Transverse colon (tissue), 4 donors: ENCODE measurements at regions not wholly inside any gene's neighbourhood (a gene's known extent, or its start where the extent isn't known, plus 50 kb on each side); places are given as distances from the start of the nearest gene placed in this dataset.

Experiments
- POLR2A ChIP-seq: fragments of 450-650 bp; IDR thresholded peaks from one replicate; pipeline ENCODE4 v1.6.1; 2016; ENCODE audit warnings: antibody characterized with exemption, mild to moderate bottlenecking, moderate library complexity
- POLR2AphosphoS5 ChIP-seq, 3 donors: sonication (generic); formaldehyde crosslinking; IDR thresholded peaks; one replicate each; pipeline ENCODE4 v1.6.1; 2016; ENCODE audit warnings: antibody characterized with exemption in 3 of 3
- TF ChIP-seq, protein P1 (sequence below), 5 experiments: fragments of 200-600 bp in 3 of 5; fragments of 450-650 bp in 2 of 5; sonication (generic) in 3 of 5; IDR thresholded peaks; 1 replicate in 2 of 5; 2 replicates in 3 of 5; pipeline ENCODE4 v1.5.1; 2016 to 2017; ENCODE audit warnings: antibody characterized with exemption in 5 of 5, inconsistent platforms in 3 of 5, mild to moderate bottlenecking in 2 of 5, moderate library complexity in 1 of 5

- TF ChIP-seq, protein P1, sequence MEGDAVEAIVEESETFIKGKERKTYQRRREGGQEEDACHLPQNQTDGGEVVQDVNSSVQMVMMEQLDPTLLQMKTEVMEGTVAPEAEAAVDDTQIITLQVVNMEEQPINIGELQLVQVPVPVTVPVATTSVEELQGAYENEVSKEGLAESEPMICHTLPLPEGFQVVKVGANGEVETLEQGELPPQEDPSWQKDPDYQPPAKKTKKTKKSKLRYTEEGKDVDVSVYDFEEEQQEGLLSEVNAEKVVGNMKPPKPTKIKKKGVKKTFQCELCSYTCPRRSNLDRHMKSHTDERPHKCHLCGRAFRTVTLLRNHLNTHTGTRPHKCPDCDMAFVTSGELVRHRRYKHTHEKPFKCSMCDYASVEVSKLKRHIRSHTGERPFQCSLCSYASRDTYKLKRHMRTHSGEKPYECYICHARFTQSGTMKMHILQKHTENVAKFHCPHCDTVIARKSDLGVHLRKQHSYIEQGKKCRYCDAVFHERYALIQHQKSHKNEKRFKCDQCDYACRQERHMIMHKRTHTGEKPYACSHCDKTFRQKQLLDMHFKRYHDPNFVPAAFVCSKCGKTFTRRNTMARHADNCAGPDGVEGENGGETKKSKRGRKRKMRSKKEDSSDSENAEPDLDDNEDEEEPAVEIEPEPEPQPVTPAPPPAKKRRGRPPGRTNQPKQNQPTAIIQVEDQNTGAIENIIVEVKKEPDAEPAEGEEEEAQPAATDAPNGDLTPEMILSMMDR (IDR thresholded peaks at IDR 0.05) = no peak
- TF ChIP-seq POLR2A = no peak
- no peak for TF ChIP-seq POLR2AphosphoS5 (IDR thresholded peaks at IDR 0.05)
Observed at GRCh38 chr2:5953525-5953924, 261.3 kb downstream of the SOX11 start.
